HepG2 (cell line): ENCODE measurements at regions not wholly inside any gene's neighbourhood (a gene's known extent, or its start where the extent isn't known, plus 50 kb on each side); places are given as distances from the start of the nearest gene placed in this dataset.

ENCODE experiments used
- ASH2L ChIP-seq: fragments of 300-600, 200-600 bp; sonication (generic); IDR thresholded peaks from 2 replicates; pipeline ENCODE4 v1.7.0; 2017; ENCODE audit warnings: low read depth, mild to moderate bottlenecking, moderate library complexity, mixed read lengths, low read length; ENCODE audit not compliant: insufficient read length
- BCL6 ChIP-seq: IDR thresholded peaks from 2 replicates; pipeline ENCODE4 v1.6.1; 2016; ENCODE audit warnings: missing genetic modification reagents, missing compliant biosample characterization
- FOXA3 ChIP-seq: IDR thresholded peaks from 2 replicates; pipeline ENCODE4 v1.6.1; 2016; ENCODE audit warnings: missing genetic modification reagents, missing compliant biosample characterization
- FOXK1 ChIP-seq: sonication (generic); formaldehyde crosslinking; IDR thresholded peaks from 2 replicates; pipeline ENCODE4 v1.4.0; 2020; ENCODE audit warnings: low read depth, missing genetic modification reagents, borderline replicate concordance
- HNF1A ChIP-seq, 2 experiments: sonication (generic) in 1 of 2; formaldehyde crosslinking in 1 of 2; IDR thresholded peaks; 2 replicates each; pipeline versions ENCODE4 v1.4.0 to v1.6.1; 2016 to 2020; ENCODE audit warnings: borderline replicate concordance in 1 of 2, low read depth in 1 of 2, mild to moderate bottlenecking in 1 of 2, missing genetic modification reagents in 1 of 2
- JUNB ChIP-seq: sonication (generic); formaldehyde crosslinking; IDR thresholded peaks from 2 replicates; pipeline ENCODE4 v1.8.0; 2022; ENCODE audit warnings: missing genetic modification reagents, mild to moderate bottlenecking, borderline replicate concordance
- KAT7 ChIP-seq: IDR thresholded peaks from 2 replicates; pipeline ENCODE4 v1.6.1; 2018; ENCODE audit warnings: borderline replicate concordance, missing compliant biosample characterization
- KAT8 ChIP-seq: IDR thresholded peaks from 2 replicates; pipeline ENCODE4 v1.6.1; 2016; ENCODE audit warnings: missing genetic modification reagents, missing compliant biosample characterization
- MIXL1 ChIP-seq: IDR thresholded peaks from 2 replicates; pipeline ENCODE4 v1.6.1; 2016
- NR2F6 ChIP-seq, 2 experiments: IDR thresholded peaks; 2 replicates each; pipeline ENCODE4 v1.6.1; 2016; ENCODE audit warnings: antibody characterized with exemption in 1 of 2, mild to moderate bottlenecking in 1 of 2
- SIN3A ChIP-seq: IDR thresholded peaks from 2 replicates; pipeline ENCODE4 v1.6.1; 2011; ENCODE audit warnings: low read depth, mild to moderate bottlenecking, control low read depth, low read length, borderline replicate concordance
- SMAD3 ChIP-seq: sonication (generic); formaldehyde crosslinking; IDR thresholded peaks from 2 replicates; pipeline ENCODE4 v1.4.0; 2020; ENCODE audit warnings: missing genetic modification reagents
- SP5 ChIP-seq: IDR thresholded peaks from 2 replicates; pipeline ENCODE4 v1.6.1; 2016; ENCODE audit warnings: low read depth, borderline replicate concordance
- TBX3 ChIP-seq: fragments of 450-650 bp; IDR thresholded peaks from 2 replicates; pipeline ENCODE4 v1.6.1; 2017; ENCODE audit warnings: antibody characterized with exemption, mild to moderate bottlenecking, inconsistent platforms, borderline replicate concordance
- TCF7L2 ChIP-seq: IDR thresholded peaks from 2 replicates; pipeline ENCODE4 v1.6.1; 2011; ENCODE audit warnings: mild to moderate bottlenecking, low read depth, low read length, moderate library complexity
- ZBTB8A ChIP-seq: sonication (generic); formaldehyde crosslinking; IDR thresholded peaks from 2 replicates; pipeline ENCODE4 v1.4.0; 2020; ENCODE audit warnings: mild to moderate bottlenecking, low read depth, missing genetic modification reagents, borderline replicate concordance
- ZNF317 ChIP-seq: sonication (generic); formaldehyde crosslinking; IDR thresholded peaks from 2 replicates; pipeline ENCODE4 v1.5.0; 2020; ENCODE audit warnings: mild to moderate bottlenecking, missing genetic modification reagents
- ZNF556 ChIP-seq: sonication (generic); formaldehyde crosslinking; IDR thresholded peaks from 2 replicates; pipeline ENCODE4 v1.4.0; 2020; ENCODE audit warnings: mild to moderate bottlenecking, missing genetic modification reagents, borderline replicate concordance
- ZSCAN30 ChIP-seq: sonication (generic); formaldehyde crosslinking; IDR thresholded peaks from 2 replicates; pipeline ENCODE4 v1.5.0; 2020; ENCODE audit warnings: mild to moderate bottlenecking, missing genetic modification reagents
- TF ChIP-seq, protein P1 (sequence below): sonication (generic); formaldehyde crosslinking; IDR thresholded peaks from 2 replicates; pipeline ENCODE4 v1.4.0; 2020; ENCODE audit warnings: mild to moderate bottlenecking, missing genetic modification reagents, borderline replicate concordance

GRCh38 chr7:32668387-32669097 is 173.3 kb downstream of the AVL9 start (continued):
- TF ChIP-seq FOXK1 (CRISPR knock-in tag) (peak; percentile 66), ZBTB8A (0 out of 2 replicates have a peak, but pooled peaks have one; percentile 53), HNF1A (IDR thresholded peaks at IDR 0.05; ENCODE audit: low read depth) (peak; percentile 45; the same call in 1 of the 2 replicates), HNF1A (CRISPR knock-in tag; IDR thresholded peaks at IDR 0.05; ENCODE audit: borderline replicate concordance) (peak; percentile 49; the same call in 1 of the 2 replicates), SP5 (CRISPR knock-in tag) (peak; percentile 37; the same call in 1 of the 2 replicates), FOXA3 (peak; percentile 88), NR2F6 (IDR thresholded peaks at IDR 0.05) (peak; percentile 83), NR2F6 (CRISPR knock-in tag; IDR thresholded peaks at IDR 0.05) (peak; percentile 87), ASH2L (peak; percentile 77), ZSCAN30 (0 out of 2 replicates have a peak, but pooled peaks have one; percentile 80), JUNB (CRISPR knock-in tag) (peak; percentile 64; the same call in 1 of the 2 replicates), KAT7 (CRISPR knock-in tag) (0 out of 2 replicates have a peak, but pooled peaks have one; percentile 71), MIXL1 (CRISPR knock-in tag) (peak; percentile 73; the same call in 1 of the 2 replicates), TBX3 (peak; percentile 51; the same call in 1 of the 2 replicates), ZNF556 (CRISPR knock-in tag) (0 out of 2 replicates have a peak, but pooled peaks have one; percentile 12), KAT8 (CRISPR knock-in tag) (peak; percentile 56), BCL6 (peak; percentile 85), TCF7L2 (peak; percentile 64), SIN3A (0 out of 2 replicates have a peak, but pooled peaks have one; percentile 23), ZNF317 (CRISPR knock-in tag) (0 out of 2 replicates have a peak, but pooled peaks have one; percentile 14), SMAD3 (CRISPR knock-in tag) (peak; percentile 87; the same call in 1 of the 2 replicates)
- TF ChIP-seq, protein P1, sequence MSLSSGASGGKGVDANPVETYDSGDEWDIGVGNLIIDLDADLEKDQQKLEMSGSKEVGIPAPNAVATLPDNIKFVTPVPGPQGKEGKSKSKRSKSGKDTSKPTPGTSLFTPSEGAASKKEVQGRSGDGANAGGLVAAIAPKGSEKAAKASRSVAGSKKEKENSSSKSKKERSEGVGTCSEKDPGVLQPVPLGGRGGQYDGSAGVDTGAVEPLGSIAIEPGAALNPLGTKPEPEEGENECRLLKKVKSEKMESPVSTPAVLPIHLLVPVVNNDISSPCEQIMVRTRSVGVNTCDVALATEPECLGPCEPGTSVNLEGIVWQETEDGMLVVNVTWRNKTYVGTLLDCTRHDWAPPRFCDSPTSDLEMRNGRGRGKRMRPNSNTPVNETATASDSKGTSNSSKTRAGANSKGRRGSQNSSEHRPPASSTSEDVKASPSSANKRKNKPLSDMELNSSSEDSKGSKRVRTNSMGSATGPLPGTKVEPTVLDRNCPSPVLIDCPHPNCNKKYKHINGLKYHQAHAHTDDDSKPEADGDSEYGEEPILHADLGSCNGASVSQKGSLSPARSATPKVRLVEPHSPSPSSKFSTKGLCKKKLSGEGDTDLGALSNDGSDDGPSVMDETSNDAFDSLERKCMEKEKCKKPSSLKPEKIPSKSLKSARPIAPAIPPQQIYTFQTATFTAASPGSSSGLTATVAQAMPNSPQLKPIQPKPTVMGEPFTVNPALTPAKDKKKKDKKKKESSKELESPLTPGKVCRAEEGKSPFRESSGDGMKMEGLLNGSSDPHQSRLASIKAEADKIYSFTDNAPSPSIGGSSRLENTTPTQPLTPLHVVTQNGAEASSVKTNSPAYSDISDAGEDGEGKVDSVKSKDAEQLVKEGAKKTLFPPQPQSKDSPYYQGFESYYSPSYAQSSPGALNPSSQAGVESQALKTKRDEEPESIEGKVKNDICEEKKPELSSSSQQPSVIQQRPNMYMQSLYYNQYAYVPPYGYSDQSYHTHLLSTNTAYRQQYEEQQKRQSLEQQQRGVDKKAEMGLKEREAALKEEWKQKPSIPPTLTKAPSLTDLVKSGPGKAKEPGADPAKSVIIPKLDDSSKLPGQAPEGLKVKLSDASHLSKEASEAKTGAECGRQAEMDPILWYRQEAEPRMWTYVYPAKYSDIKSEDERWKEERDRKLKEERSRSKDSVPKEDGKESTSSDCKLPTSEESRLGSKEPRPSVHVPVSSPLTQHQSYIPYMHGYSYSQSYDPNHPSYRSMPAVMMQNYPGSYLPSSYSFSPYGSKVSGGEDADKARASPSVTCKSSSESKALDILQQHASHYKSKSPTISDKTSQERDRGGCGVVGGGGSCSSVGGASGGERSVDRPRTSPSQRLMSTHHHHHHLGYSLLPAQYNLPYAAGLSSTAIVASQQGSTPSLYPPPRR (CRISPR knock-in tag) = peak; percentile 52; the same call in 1 of the 2 replicates
